ENCODE measurements at regions not wholly inside any gene's neighbourhood (a gene's known extent, or its start where the extent isn't known, plus 50 kb on each side); places are given as distances from the start of the nearest gene placed in this dataset.

GRCh38 chr10:55287346-55287745 lies 486.3 kb upstream of the PCDH15 start:
- TF ChIP-seq POLR2A (IDR thresholded peaks at IDR 0.05; ENCODE audit: low read depth, low read length) (no peak), TAF1 (IDR thresholded peaks at IDR 0.05; ENCODE audit: low read depth, low read length) (no peak), POU2F2 (IDR thresholded peaks at IDR 0.05; ENCODE audit: low read depth, low read length) (no peak)
